Parathyroid adenoma (tissue), 2 donors: ENCODE measurements at regions not wholly inside any gene's neighbourhood (a gene's known extent, or its start where the extent isn't known, plus 50 kb on each side); places are given as distances from the start of the nearest gene placed in this dataset.

Source experiments
- H2AFZ ChIP-seq: fragments of 300-600 bp; sonication (generic); one replicate; pipeline ENCODE4 v1.7.0; 2017; ENCODE audit warnings: antibody characterized with exemption, mild to moderate bottlenecking
- H3K27ac ChIP-seq: fragments of 300-600 bp; sonication (generic); one replicate; pipeline ENCODE4 v1.7.0; 2017
- H3K27me3 ChIP-seq: fragments of 300-600 bp; sonication (generic); one replicate; pipeline ENCODE4 v1.7.0; 2017; ENCODE audit warnings: low read length; ENCODE audit not compliant: control insufficient read depth, insufficient read depth
- H3K36me3 ChIP-seq: fragments of 300-600 bp; sonication (generic); one replicate; pipeline ENCODE4 v1.7.0; 2017; ENCODE audit warnings: low read length; ENCODE audit not compliant: control insufficient read depth, insufficient read depth
- H3K4me1 ChIP-seq: fragments of 300-600 bp; sonication (generic); one replicate; pipeline ENCODE4 v1.7.0; 2017; ENCODE audit warnings: control low read depth
- H3K4me2 ChIP-seq: fragments of 300-600 bp; sonication (generic); one replicate; pipeline ENCODE4 v1.7.0; 2017; ENCODE audit warnings: low read length
- H3K4me3 ChIP-seq: fragments of 300-600 bp; sonication (generic); one replicate; pipeline ENCODE4 v1.7.0; 2017; ENCODE audit warnings: low read depth, low read length
- H3K79me2 ChIP-seq: fragments of 300-600 bp; sonication (generic); one replicate; pipeline ENCODE4 v1.7.0; 2017; ENCODE audit warnings: control low read depth
- H3K9ac ChIP-seq: fragments of 300-600 bp; sonication (generic); one replicate; pipeline ENCODE4 v1.7.0; 2017; ENCODE audit warnings: mild to moderate bottlenecking
- H3K9me3 ChIP-seq: fragments of 300-600 bp; sonication (generic); one replicate; pipeline ENCODE4 v1.7.0; 2017; ENCODE audit warnings: low read length; ENCODE audit not compliant: control insufficient read depth
- CTCF ChIP-seq: fragments of 300-600 bp; sonication (generic); IDR thresholded peaks from one replicate; pipeline ENCODE4 v1.7.0; 2017; ENCODE audit warnings: antibody characterized with exemption, mild to moderate bottlenecking
- donor health status: primary hyperparathyroidism.

- H3K79me2 ChIP-seq, result no peaks in the 10 kb centered on the region
- no peaks in the 10 kb centered on the region for H3K9me3 ChIP-seq
- H3K27me3 ChIP-seq, result no peaks in the 10 kb centered on the region
- H2AFZ ChIP-seq, result no peak overlapping the region
- no peaks in the 10 kb centered on the region for H3K36me3 ChIP-seq
- H3K27ac ChIP-seq, result no peak overlapping the region
- no peak overlapping the region for H3K9ac ChIP-seq
- no peak overlapping the region for H3K4me3 ChIP-seq
- H3K4me1 ChIP-seq, result no peaks in the 10 kb centered on the region
- no peak for TF ChIP-seq CTCF
- H3K4me2 ChIP-seq, result no peak overlapping the region
These were observed 102.0 kb upstream of the PPM1H start for GRCh38 chr12:63036974-63037335.

- Histone ChIP-seq H3K4me2 (no peak overlapping the region), H3K4me3 (no peak overlapping the region), H3K9me3 (no peaks in the 10 kb centered on the region), H3K4me1 (no peaks in the 10 kb centered on the region), H3K27ac (no peak overlapping the region), H3K36me3 (no peaks in the 10 kb centered on the region), H3K27me3 (no peaks in the 10 kb centered on the region), H3K79me2 (no peaks in the 10 kb centered on the region), H2AFZ (no peak overlapping the region), H3K9ac (no peak overlapping the region)
- no peak for TF ChIP-seq CTCF
These were observed 101.4 kb upstream of the PPM1H start for GRCh38 chr12:63036216-63036973.

GRCh38 chr12:63034601-63035000 is 99.7 kb upstream of the PPM1H start:
- H3K36me3 ChIP-seq, result no peaks in the 10 kb centered on the region
- H3K4me3 ChIP-seq, result no peak overlapping the region
- H3K4me1 ChIP-seq, result no peaks in the 10 kb centered on the region
- H2AFZ ChIP-seq, result no peak overlapping the region
- H3K9me3 ChIP-seq, result no peaks in the 10 kb centered on the region
- H3K9ac ChIP-seq, result no peak overlapping the region
- no peak for TF ChIP-seq CTCF
- no peak overlapping the region for H3K4me2 ChIP-seq
- no peaks in the 10 kb centered on the region for H3K27me3 ChIP-seq
- H3K79me2 ChIP-seq, result no peaks in the 10 kb centered on the region
- H3K27ac ChIP-seq, result no peak overlapping the region

- Histone ChIP-seq H3K9ac (no peak overlapping the region), H3K4me3 (no peak overlapping the region), H3K79me2 (no peaks in the 10 kb centered on the region), H2AFZ (no peak overlapping the region), H3K4me2 (no peak overlapping the region), H3K27me3 (no peaks in the 10 kb centered on the region), H3K9me3 (no peaks in the 10 kb centered on the region), H3K27ac (no peak overlapping the region), H3K4me1 (no peaks in the 10 kb centered on the region), H3K36me3 (no peaks in the 10 kb centered on the region)
- TF ChIP-seq CTCF, result no peak
These were observed 94.7 kb upstream of the PPM1H start for GRCh38 chr12:63029676-63030075.

GRCh38 chr12:63028951-63029350 is 94.0 kb upstream of the PPM1H start:
- Histone ChIP-seq H3K9me3 (no peaks in the 10 kb centered on the region), H2AFZ (no peak overlapping the region), H3K4me3 (no peak overlapping the region), H3K9ac (no peak overlapping the region), H3K4me1 (no peaks in the 10 kb centered on the region), H3K36me3 (no peaks in the 10 kb centered on the region), H3K4me2 (no peak overlapping the region), H3K27ac (no peak overlapping the region), H3K79me2 (no peaks in the 10 kb centered on the region), H3K27me3 (no peaks in the 10 kb centered on the region)
- no peak for TF ChIP-seq CTCF
